CD4-positive, CD25-positive, alpha-beta regulatory T cell (primary cell): ENCODE measurements at regions not wholly inside any gene's neighbourhood (a gene's known extent, or its start where the extent isn't known, plus 50 kb on each side); places are given as distances from the start of the nearest gene placed in this dataset.
"Not testable (repeated sequence)": the region's sequence is repeated elsewhere in the genome, so short reads cannot be mapped to it uniquely, and the experiment has no call there.

ENCODE experiments used
- ATAC-seq, 2 donors: fragments of 150-1000 bp; cut with Tn5 transposase; one replicate each; pipeline ENCODE4 v1.10.0; 2021; ENCODE audit warnings: low read depth in 2 of 2, moderate number of reproducible peaks in 2 of 2, moderate library complexity in 1 of 2
- DNase-seq, 3 donors: peaks; one replicate each; pipeline versions ENCODE4 v3.0.0 to v3.0.0-alpha.2; 2012 to 2022; ENCODE audit warnings: mixed read lengths in 1 of 3
- H3K27ac ChIP-seq: one replicate; pipeline ENCODE4 v1.7.0; 2013; ENCODE audit warnings: mild to moderate bottlenecking, low read length; ENCODE audit not compliant: insufficient read depth, poor library complexity, severe bottlenecking
- H3K27me3 ChIP-seq: one replicate; pipeline ENCODE4 v1.7.0; 2013; ENCODE audit warnings: low read length; ENCODE audit not compliant: control insufficient read depth, insufficient read depth
- H3K36me3 ChIP-seq: one replicate; pipeline ENCODE4 v1.7.0; 2013; ENCODE audit warnings: mild to moderate bottlenecking, low read length, moderate library complexity; ENCODE audit not compliant: control insufficient read depth, insufficient read depth
- H3K4me1 ChIP-seq: 2 replicates; pipeline ENCODE4 v1.7.0; 2013; ENCODE audit warnings: mild to moderate bottlenecking, low read length; ENCODE audit not compliant: insufficient read depth, control insufficient read depth, poor library complexity, severe bottlenecking
- H3K4me3 ChIP-seq: one replicate; pipeline ENCODE4 v1.7.0; 2013; ENCODE audit warnings: low read depth, mild to moderate bottlenecking, low read length, moderate library complexity
- H3K9me3 ChIP-seq, 2 experiments: 1 replicate in 1 of 2; 2 replicates in 1 of 2; pipeline ENCODE4 v1.7.0; 2013; ENCODE audit warnings: low read length in 2 of 2, mild to moderate bottlenecking in 1 of 2, moderate library complexity in 1 of 2; ENCODE audit not compliant: control insufficient read depth in 2 of 2
- H3K27ac Mint-ChIP-seq, 3 donors: one replicate each; pipeline ENCODE4 v1.8.0; 2020 to 2022; ENCODE audit warnings: mild to moderate bottlenecking in 3 of 3, mixed read lengths in 3 of 3, moderate library complexity in 2 of 3
- H3K27me3 Mint-ChIP-seq: one replicate; pipeline ENCODE4 v1.8.0; 2022; ENCODE audit warnings: mild to moderate bottlenecking, mixed read lengths
- H3K36me3 Mint-ChIP-seq: one replicate; pipeline ENCODE4 v1.8.0; 2020; ENCODE audit warnings: mixed read lengths
- H3K4me1 Mint-ChIP-seq, 4 donors: one replicate each; pipeline ENCODE4 v1.8.0; 2020 to 2022; ENCODE audit warnings: mixed read lengths in 4 of 4, mild to moderate bottlenecking in 1 of 4
- H3K4me3 Mint-ChIP-seq, 4 donors: one replicate each; pipeline ENCODE4 v1.8.0; 2020 to 2022; ENCODE audit warnings: mild to moderate bottlenecking in 4 of 4, mixed read lengths in 4 of 4, moderate library complexity in 3 of 4
- H3K9me3 Mint-ChIP-seq, 7 donors: one replicate each; pipeline ENCODE4 v1.8.0; 2020 to 2022; ENCODE audit warnings: mixed read lengths in 7 of 7, mild to moderate bottlenecking in 3 of 7, moderate library complexity in 2 of 7

DNA sequence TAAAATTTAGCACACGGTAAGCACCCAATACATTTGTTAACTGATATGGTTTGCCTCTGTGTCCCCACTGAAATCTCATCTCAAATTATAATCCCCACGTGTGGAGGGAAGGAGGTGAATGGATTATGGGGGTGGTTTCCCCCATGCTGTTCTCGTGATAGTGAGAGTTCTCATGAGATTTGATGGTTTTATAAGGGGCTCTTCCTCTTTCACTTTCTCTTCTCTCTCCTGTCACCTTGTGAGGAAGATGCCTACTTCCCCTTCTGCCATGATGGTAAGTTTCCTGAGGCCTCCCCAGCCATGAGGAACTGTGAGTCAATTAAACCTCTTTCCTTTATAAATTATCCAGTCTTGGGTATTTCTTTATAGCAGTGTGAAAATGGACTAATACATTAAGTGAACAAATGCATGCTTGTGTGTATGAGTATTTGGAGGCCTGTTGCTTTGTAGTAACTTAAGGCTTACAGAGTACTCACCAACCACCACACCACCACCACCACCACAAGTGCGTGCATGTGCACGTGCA, 159.8 kb downstream of the MTX2 start:
- not testable (repeated sequence) for H3K27ac Mint-ChIP-seq

DNA sequence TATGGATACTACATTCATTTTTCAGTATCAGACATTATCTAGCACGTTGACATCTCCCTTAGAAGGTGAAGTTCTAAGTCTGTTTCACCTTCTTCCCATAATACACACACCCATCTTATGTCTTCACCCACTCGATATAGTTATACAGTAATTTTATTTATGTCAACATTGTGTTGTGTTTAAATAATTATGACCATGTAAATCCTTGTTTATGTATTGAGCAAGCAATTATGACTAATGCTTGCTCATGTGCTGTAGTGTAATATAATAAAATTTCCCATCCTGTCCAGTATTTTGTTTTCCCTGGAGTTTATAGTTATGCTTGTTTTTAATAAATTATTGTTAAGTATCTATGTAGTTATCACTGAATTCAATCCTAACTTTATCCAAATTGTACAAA, 163.2 kb downstream of the MTX2 start:
- Mint-ChIP-seq H3K36me3 (no peaks in the 10 kb centered on the region), H3K9me3 (peaks cover 0 to 4% (median 1%) of the 10 kb centered on the region in 7 donors), H3K27me3 (peaks cover 24% of the 10 kb centered on the region), H3K4me3 (no peak overlapping the region), H3K27ac (no peak overlapping the region), H3K4me1 (peaks cover 0 to 3% (median 0%) of the 10 kb centered on the region in 4 donors)
- H3K27me3 ChIP-seq = peaks cover 3% of the 10 kb centered on the region
- H3K27ac ChIP-seq = no peak overlapping the region
- H3K36me3 ChIP-seq = no peaks in the 10 kb centered on the region
- DNase-seq = no peak
- no peak for ATAC-seq
- no peaks in the 10 kb centered on the region for H3K4me1 ChIP-seq
- no peak overlapping the region for H3K4me3 ChIP-seq
- no peaks in the 10 kb centered on the region for H3K9me3 ChIP-seq

More for the DNA sequence above, 159.8 kb downstream of the MTX2 start:
- not testable (repeated sequence) for H3K9me3 ChIP-seq, H3K4me3 ChIP-seq, H3K27ac ChIP-seq, H3K9me3 Mint-ChIP-seq, H3K36me3 Mint-ChIP-seq, ATAC-seq, H3K4me1 ChIP-seq, H3K27me3 ChIP-seq, DNase-seq, H3K4me1 Mint-ChIP-seq, H3K36me3 ChIP-seq, H3K4me3 Mint-ChIP-seq
- H3K27me3 Mint-ChIP-seq = peaks cover 25% of the 10 kb centered on the region

DNA sequence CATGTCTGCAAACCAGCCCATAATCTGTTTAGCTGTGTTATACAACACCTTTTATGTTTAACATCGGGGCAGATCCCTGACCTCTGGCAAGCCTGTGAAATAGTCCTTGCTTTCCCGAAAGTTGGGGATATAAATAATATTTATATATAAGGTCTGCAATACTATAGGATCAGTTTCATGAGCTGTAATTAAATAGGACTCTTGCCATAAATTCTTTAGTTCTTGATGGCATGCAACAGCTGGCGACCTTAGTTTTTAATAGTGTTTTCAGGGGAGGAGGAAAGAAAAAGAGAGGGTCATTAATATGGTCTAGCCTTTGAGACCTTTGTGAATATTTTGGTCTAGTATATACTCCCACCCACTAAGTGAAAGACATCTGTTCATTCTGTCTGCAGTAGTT, 166.5 kb downstream of the MTX2 start:
- H3K4me3 ChIP-seq = no peak overlapping the region
- H3K27ac Mint-ChIP-seq = no peak overlapping the region
- DNase-seq (no peak), ATAC-seq (no peak)
- no peak overlapping the region for H3K4me3 Mint-ChIP-seq
- no peaks in the 10 kb centered on the region for H3K9me3 ChIP-seq
- H3K36me3 ChIP-seq = no peaks in the 10 kb centered on the region
- H3K27ac ChIP-seq = no peak overlapping the region
- no peaks in the 10 kb centered on the region for H3K4me1 ChIP-seq
- H3K36me3 Mint-ChIP-seq = no peaks in the 10 kb centered on the region
- H3K27me3 Mint-ChIP-seq = peaks cover 23% of the 10 kb centered on the region
- peaks cover 3% of the 10 kb centered on the region for H3K27me3 ChIP-seq
- peaks cover 0 to 4% (median 0%) of the 10 kb centered on the region in 7 donors for H3K9me3 Mint-ChIP-seq
- H3K4me1 Mint-ChIP-seq = no peaks in the 10 kb centered on the region

DNA sequence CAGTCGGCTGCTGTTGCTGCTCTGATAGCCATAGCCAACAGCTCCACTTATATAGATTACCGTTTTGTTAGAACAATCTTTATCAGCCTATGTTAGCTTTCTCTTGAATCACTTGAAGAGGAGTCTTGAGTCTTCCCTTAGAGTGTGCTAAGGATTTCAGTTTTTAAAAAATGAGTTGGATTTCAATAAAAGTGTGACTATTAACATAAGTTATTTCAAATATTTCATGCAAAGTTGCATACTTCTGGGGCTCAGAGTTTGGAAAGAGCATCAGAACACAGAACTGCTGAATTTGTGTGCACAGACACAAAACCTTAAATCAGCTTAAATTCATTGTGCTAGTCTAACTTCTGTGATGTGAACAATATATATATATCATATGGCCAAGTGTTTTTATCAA, 174.7 kb downstream of the MTX2 start:
- Histone ChIP-seq H3K27me3 (no peaks in the 10 kb centered on the region), H3K9me3 (no peaks in the 10 kb centered on the region), H3K4me3 (no peak overlapping the region), H3K36me3 (no peaks in the 10 kb centered on the region), H3K27ac (no peak overlapping the region), H3K4me1 (no peaks in the 10 kb centered on the region)
- ATAC-seq = no peak
- H3K27me3 Mint-ChIP-seq = peaks cover 17% of the 10 kb centered on the region
- H3K4me1 Mint-ChIP-seq = peaks cover 0 to 8% (median 2%) of the 10 kb centered on the region in 4 donors
- no peak for DNase-seq
- H3K4me3 Mint-ChIP-seq = no peak overlapping the region
- H3K36me3 Mint-ChIP-seq = no peaks in the 10 kb centered on the region
- H3K27ac Mint-ChIP-seq = no peak overlapping the region
- peaks cover 0 to 2% (median 0%) of the 10 kb centered on the region in 7 donors for H3K9me3 Mint-ChIP-seq

DNA sequence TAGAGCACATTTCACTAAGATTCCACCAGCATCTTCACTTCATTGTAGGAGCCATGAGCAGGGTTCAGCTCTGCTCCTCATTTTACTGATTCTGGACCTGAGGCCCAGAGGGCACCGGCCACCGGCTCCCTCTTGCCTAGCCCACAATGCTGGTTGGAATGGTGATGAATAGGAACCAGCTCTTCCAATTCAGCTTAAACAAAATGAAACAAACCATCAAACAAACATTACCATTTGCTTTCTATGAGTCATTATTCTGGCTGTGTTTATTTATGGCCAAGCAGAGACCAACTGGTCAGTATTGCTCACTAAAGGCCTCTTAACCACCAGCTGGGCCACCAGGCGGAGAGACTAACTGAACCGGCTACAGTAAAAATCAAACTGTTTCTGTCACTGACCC, 176.7 kb downstream of the MTX2 start:
- H3K4me1 ChIP-seq = no peaks in the 10 kb centered on the region
- peaks cover 0 to 2% (median 0%) of the 10 kb centered on the region in 7 donors for H3K9me3 Mint-ChIP-seq
- no peak for ATAC-seq
- H3K27ac Mint-ChIP-seq = no peak overlapping the region
- DNase-seq = no peak
- H3K27me3 Mint-ChIP-seq = peaks cover 17% of the 10 kb centered on the region
- no peak overlapping the region for H3K27ac ChIP-seq
- no peak overlapping the region for H3K4me3 Mint-ChIP-seq
- H3K4me3 ChIP-seq = no peak overlapping the region
- no peaks in the 10 kb centered on the region for H3K36me3 Mint-ChIP-seq
- no peaks in the 10 kb centered on the region for H3K36me3 ChIP-seq
- H3K9me3 ChIP-seq = no peaks in the 10 kb centered on the region
- H3K4me1 Mint-ChIP-seq = peaks cover 0 to 8% (median 2%) of the 10 kb centered on the region in 4 donors
- no peaks in the 10 kb centered on the region for H3K27me3 ChIP-seq

DNA sequence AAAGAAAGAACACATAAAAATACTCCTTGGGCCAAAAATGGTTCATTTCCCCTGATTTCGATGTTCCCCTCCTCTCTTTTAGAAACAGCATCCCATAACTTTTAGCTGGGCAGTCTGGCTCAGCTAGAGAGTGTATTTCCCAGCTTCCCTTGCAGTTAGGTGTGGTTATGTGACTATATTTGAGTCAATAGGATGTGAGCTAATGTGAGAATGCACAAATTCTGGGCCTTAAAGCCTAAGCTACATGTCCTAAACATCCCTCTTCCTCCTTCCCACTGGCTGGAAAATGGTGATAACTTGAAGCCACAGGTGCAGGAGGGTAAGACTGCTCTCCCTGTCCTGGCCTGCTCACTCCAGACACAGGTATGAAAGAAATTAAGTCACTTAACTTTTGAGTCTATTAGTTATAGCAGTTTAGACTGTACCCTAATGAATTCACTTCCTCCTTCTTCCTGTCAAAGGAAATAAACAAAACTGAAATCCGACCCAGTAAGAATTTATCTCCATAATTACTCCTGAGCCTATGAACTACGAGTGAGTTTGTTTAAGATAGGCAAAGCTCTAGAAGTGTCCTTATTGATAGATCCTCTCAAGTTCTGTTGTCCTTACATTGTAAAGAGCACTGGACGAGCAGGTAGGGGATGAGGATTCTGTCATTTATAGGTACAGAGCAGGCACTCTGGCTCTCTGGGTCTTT, 177.6 kb downstream of the MTX2 start:
- no peaks in the 10 kb centered on the region for H3K4me1 ChIP-seq
- no peaks in the 10 kb centered on the region for H3K36me3 ChIP-seq
- H3K9me3 ChIP-seq = no peaks in the 10 kb centered on the region
- ATAC-seq (no peak), DNase-seq (no peak)
- no peaks in the 10 kb centered on the region for H3K27me3 ChIP-seq
- H3K36me3 Mint-ChIP-seq = no peaks in the 10 kb centered on the region
- peaks cover 19% of the 10 kb centered on the region for H3K27me3 Mint-ChIP-seq
- no peak overlapping the region for H3K27ac Mint-ChIP-seq
- H3K9me3 Mint-ChIP-seq = peaks cover 0 to 2% (median 0%) of the 10 kb centered on the region in 7 donors
- no peak overlapping the region for H3K27ac ChIP-seq
- H3K4me1 Mint-ChIP-seq = peaks cover 0 to 8% (median 2%) of the 10 kb centered on the region in 4 donors
- no peak overlapping the region for H3K4me3 ChIP-seq
- no peak overlapping the region for H3K4me3 Mint-ChIP-seq

DNA sequence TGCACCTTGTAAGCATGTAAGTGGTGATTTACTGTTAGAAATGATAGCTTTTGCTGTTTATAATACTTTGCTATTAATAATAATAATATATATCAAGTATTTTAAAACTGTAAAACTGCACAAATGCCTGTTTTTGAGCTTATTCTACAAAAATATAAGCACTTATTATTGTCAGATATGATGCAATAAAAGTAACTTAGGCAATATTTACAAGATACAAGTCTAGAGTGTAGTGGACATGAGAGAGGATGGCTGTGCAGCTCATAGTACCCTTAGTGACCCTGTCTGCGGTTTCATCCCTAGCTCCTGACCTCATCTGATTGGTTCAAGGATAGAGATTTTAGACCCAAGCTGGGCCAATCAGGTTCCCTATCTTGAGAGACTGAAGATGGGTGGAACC, 178.4 kb downstream of the MTX2 start:
- peaks cover 0 to 8% (median 2%) of the 10 kb centered on the region in 4 donors for H3K4me1 Mint-ChIP-seq
- no peaks in the 10 kb centered on the region for H3K36me3 Mint-ChIP-seq
- H3K27ac ChIP-seq = no peak overlapping the region
- no peaks in the 10 kb centered on the region for H3K4me1 ChIP-seq
- H3K9me3 ChIP-seq = no peaks in the 10 kb centered on the region
- ATAC-seq = no peak
- peaks cover 21% of the 10 kb centered on the region for H3K27me3 Mint-ChIP-seq
- H3K4me3 Mint-ChIP-seq = no peak overlapping the region
- no peaks in the 10 kb centered on the region for H3K9me3 Mint-ChIP-seq
- no peak overlapping the region for H3K4me3 ChIP-seq
- H3K27ac Mint-ChIP-seq = no peak overlapping the region
- no peaks in the 10 kb centered on the region for H3K27me3 ChIP-seq
- no peak for DNase-seq
- no peaks in the 10 kb centered on the region for H3K36me3 ChIP-seq

DNA sequence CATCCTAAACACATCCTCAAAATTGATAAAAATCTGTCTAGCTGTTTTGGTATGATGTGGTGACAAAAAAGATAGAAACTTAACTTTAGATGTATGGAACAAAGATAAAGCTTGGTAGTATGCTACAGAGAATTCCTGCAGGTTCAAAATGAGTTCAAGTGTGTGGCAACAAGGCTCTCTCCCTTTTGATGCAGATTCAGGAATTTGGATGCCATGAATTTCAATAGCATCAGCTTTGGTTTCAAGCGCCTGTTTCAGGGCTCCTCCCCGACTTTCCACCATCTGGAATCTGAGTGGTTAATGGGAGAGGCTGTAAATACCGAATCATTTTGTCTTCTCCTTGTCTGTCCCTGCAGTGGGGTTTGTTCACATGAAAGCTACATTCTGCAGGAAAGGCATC, 180.6 kb downstream of the MTX2 start:
- H3K4me3 Mint-ChIP-seq = no peak overlapping the region
- H3K36me3 Mint-ChIP-seq = no peaks in the 10 kb centered on the region
- H3K4me1 Mint-ChIP-seq = peaks cover 0 to 10% (median 2%) of the 10 kb centered on the region in 4 donors
- Histone ChIP-seq H3K27ac (no peak overlapping the region), H3K4me3 (no peak overlapping the region), H3K9me3 (no peaks in the 10 kb centered on the region), H3K36me3 (no peaks in the 10 kb centered on the region), H3K4me1 (no peaks in the 10 kb centered on the region), H3K27me3 (peaks cover 7% of the 10 kb centered on the region)
- H3K27ac Mint-ChIP-seq = no peak overlapping the region
- no peak for DNase-seq
- no peak for ATAC-seq
- peaks cover 0 to 2% (median 0%) of the 10 kb centered on the region in 7 donors for H3K9me3 Mint-ChIP-seq
- peaks cover 19% of the 10 kb centered on the region for H3K27me3 Mint-ChIP-seq
